B cell (primary cell): ENCODE measurements at regions not wholly inside any gene's neighbourhood (a gene's known extent, or its start where the extent isn't known, plus 50 kb on each side); places are given as distances from the start of the nearest gene placed in this dataset.

Experiments used
- ATAC-seq: fragments of 200-7000 bp; cut with Tn5 transposase; one replicate; pipeline ENCODE4 v1.10.0; 2021; ENCODE audit warnings: low read depth, mild to moderate bottlenecking, moderate number of reproducible peaks, moderate library complexity
- CTCF ChIA-PET: fragments of 350-600 bp; sonication (Branson Sonifier 250); formaldehyde crosslinking; loops from one replicate; lab custom pipeline; 2021; ENCODE audit warnings: antibody characterized with exemption, inconsistent platforms; lab: Charles Lee
- POLR2A ChIA-PET: fragments of 350-600 bp; sonication (Branson Sonifier 250); formaldehyde crosslinking; loops from one replicate; lab custom pipeline; 2021; ENCODE audit warnings: antibody characterized with exemption; lab: Charles Lee
- DNase-seq: peaks from one replicate; pipeline ENCODE4 v3.0.0; 2013
- H2AFZ ChIP-seq: 2 replicates; pipeline ENCODE4 v1.6.1; 2012; ENCODE audit warnings: mild to moderate bottlenecking, low read depth, low read length; ENCODE audit not compliant: insufficient read depth, poor library complexity, severe bottlenecking
- H3K27ac ChIP-seq, 2 donors: 1 replicate in 1 of 2; 2 replicates in 1 of 2; pipeline ENCODE4 v1.5.1; 2012 to 2013; ENCODE audit warnings: low read length in 2 of 2, mild to moderate bottlenecking in 2 of 2, moderate library complexity in 1 of 2
- H3K27me3 ChIP-seq, 4 experiments: fragments of 200-600 bp in 1 of 4; sonication (generic) in 1 of 4; replicated peaks in 1 of 4; 1 replicate in 2 of 4; 2 replicates in 2 of 4; pipeline versions ENCODE4 v1.6.1 to v1.7.0; 2013 to 2016; ENCODE audit warnings: low read length in 3 of 4, mild to moderate bottlenecking in 2 of 4, mixed read lengths in 1 of 4, moderate library complexity in 1 of 4; ENCODE audit not compliant: insufficient read depth in 4 of 4, control insufficient read depth in 3 of 4; ENCODE audit errors: control extremely low read depth in 1 of 4
- H3K36me3 ChIP-seq, 2 experiments: replicated peaks in 1 of 2; 1 replicate in 1 of 2; 2 replicates in 1 of 2; pipeline versions ENCODE4 v1.6.1 to v1.7.1; 2013; ENCODE audit warnings: low read length in 1 of 2; ENCODE audit not compliant: insufficient read depth in 2 of 2, control insufficient read depth in 1 of 2; ENCODE audit errors: control extremely low read depth in 1 of 2, extremely low read depth in 1 of 2
- H3K4me1 ChIP-seq, 2 donors: fragments of 200-600 bp in 1 of 2; sonication (generic) in 1 of 2; 1 replicate in 1 of 2; 2 replicates in 1 of 2; pipeline versions ENCODE4 v1.5.1 to v1.6.1; 2013 to 2017; ENCODE audit warnings: low read length in 2 of 2; ENCODE audit not compliant: control insufficient read depth in 2 of 2, insufficient read depth in 2 of 2
- H3K4me2 ChIP-seq: replicated peaks from 2 replicates; pipeline ENCODE3; 2012; ENCODE audit warnings: mild to moderate bottlenecking, low read depth, low read length; ENCODE audit not compliant: poor library complexity, severe bottlenecking
- H3K4me3 ChIP-seq, 5 experiments: fragments of 200-600 bp in 1 of 5; sonication (generic) in 1 of 5; 1 replicate in 3 of 5; 2 replicates in 2 of 5; pipeline versions ENCODE4 v1.5.1 to v1.7.0; 2011 to 2016; ENCODE audit warnings: low read length in 4 of 5, mild to moderate bottlenecking in 4 of 5, low read depth in 2 of 5, control low read depth in 1 of 5, moderate library complexity in 1 of 5; ENCODE audit not compliant: insufficient read depth in 1 of 5; ENCODE audit errors: control extremely low read depth in 1 of 5, extremely low read depth in 1 of 5
- H3K79me2 ChIP-seq: fragments of 200-600 bp; sonication (generic); one replicate; pipeline ENCODE4 v1.6.0; 2016; ENCODE audit warnings: low read length; ENCODE audit not compliant: control insufficient read depth, insufficient read depth
- H3K9ac ChIP-seq: fragments of 200-600 bp; sonication (generic); 2 replicates; pipeline ENCODE4 v1.6.1; 2017; ENCODE audit warnings: mild to moderate bottlenecking, low read length, moderate library complexity
- H3K9me3 ChIP-seq, 3 donors: one replicate each; pipeline versions ENCODE4 v1.6.1 to v1.7.1; 2013; ENCODE audit warnings: low read length in 2 of 3; ENCODE audit not compliant: control insufficient read depth in 2 of 3, insufficient read depth in 1 of 3; ENCODE audit errors: control extremely low read depth in 1 of 3
- H4K20me1 ChIP-seq: 2 replicates; pipeline ENCODE4 v1.6.0; 2012; ENCODE audit warnings: mild to moderate bottlenecking, low read length; ENCODE audit not compliant: insufficient read depth, control insufficient read depth, poor library complexity, severe bottlenecking
- H3K27ac Mint-ChIP-seq: one replicate; pipeline ENCODE4 v1.8.0; 2021; ENCODE audit warnings: mixed read lengths
- H3K27me3 Mint-ChIP-seq: one replicate; pipeline ENCODE4 v1.8.0; 2021; ENCODE audit warnings: mixed read lengths
- H3K4me1 Mint-ChIP-seq: one replicate; pipeline ENCODE4 v1.8.0; 2021; ENCODE audit warnings: mixed read lengths
- H3K4me3 Mint-ChIP-seq: one replicate; pipeline ENCODE4 v1.8.0; 2021; ENCODE audit warnings: mixed read lengths
- H3K9me3 Mint-ChIP-seq: one replicate; pipeline ENCODE4 v1.8.0; 2022; ENCODE audit warnings: mixed read lengths; ENCODE audit not compliant: insufficient read depth
- EZH2 ChIP-seq: IDR thresholded peaks from 2 replicates; pipeline ENCODE4 v1.6.1; 2012; ENCODE audit warnings: borderline replicate concordance, low read depth, mild to moderate bottlenecking, moderate library complexity, low read length; ENCODE audit not compliant: insufficient read depth, poor library complexity, severe bottlenecking
- WGBS: methylation state at CpG from one replicate; pipeline ENCODE4 v1.1.5; 2013; ENCODE audit warnings: missing lambda C conversion rate; ENCODE audit not compliant: insufficient coverage; 5-methylcytosine and 5-hydroxymethylcytosine counted together
- intact Hi-C: fragments of 100-400 bp; cut with micrococcal nuclease; formaldehyde crosslinking; loops from one replicate; pipeline ENCODE4 v1.10.0; 2022
- TF ChIP-seq, protein P1 (sequence below): fragments of 200-600 bp; IDR thresholded peaks from one replicate; pipeline ENCODE4 v1.8.0; 2022; ENCODE audit warnings: antibody characterized with exemption, mild to moderate bottlenecking

- H3K27ac Mint-ChIP-seq = no peak overlapping the region
- no peaks in the 10 kb centered on the region for H3K4me1 Mint-ChIP-seq
- no peaks in the 10 kb centered on the region for H3K9me3 ChIP-seq
- no peak for ATAC-seq
- no peaks in the 10 kb centered on the region for H3K27me3 ChIP-seq
- no peaks in the 10 kb centered on the region for H3K36me3 ChIP-seq
- H3K79me2 ChIP-seq = no peaks in the 10 kb centered on the region
- H4K20me1 ChIP-seq = no peaks in the 10 kb centered on the region
- TF ChIP-seq, protein P1, sequence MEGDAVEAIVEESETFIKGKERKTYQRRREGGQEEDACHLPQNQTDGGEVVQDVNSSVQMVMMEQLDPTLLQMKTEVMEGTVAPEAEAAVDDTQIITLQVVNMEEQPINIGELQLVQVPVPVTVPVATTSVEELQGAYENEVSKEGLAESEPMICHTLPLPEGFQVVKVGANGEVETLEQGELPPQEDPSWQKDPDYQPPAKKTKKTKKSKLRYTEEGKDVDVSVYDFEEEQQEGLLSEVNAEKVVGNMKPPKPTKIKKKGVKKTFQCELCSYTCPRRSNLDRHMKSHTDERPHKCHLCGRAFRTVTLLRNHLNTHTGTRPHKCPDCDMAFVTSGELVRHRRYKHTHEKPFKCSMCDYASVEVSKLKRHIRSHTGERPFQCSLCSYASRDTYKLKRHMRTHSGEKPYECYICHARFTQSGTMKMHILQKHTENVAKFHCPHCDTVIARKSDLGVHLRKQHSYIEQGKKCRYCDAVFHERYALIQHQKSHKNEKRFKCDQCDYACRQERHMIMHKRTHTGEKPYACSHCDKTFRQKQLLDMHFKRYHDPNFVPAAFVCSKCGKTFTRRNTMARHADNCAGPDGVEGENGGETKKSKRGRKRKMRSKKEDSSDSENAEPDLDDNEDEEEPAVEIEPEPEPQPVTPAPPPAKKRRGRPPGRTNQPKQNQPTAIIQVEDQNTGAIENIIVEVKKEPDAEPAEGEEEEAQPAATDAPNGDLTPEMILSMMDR = no peak
- no peak for TF ChIP-seq EZH2
- ChIA-PET CTCF (no interaction called here), POLR2A (no interaction called here)
- H3K4me1 ChIP-seq = no peaks in the 10 kb centered on the region
- H3K9me3 Mint-ChIP-seq = no peaks in the 10 kb centered on the region
- no peak overlapping the region for H3K4me3 Mint-ChIP-seq
- no peaks in the 10 kb centered on the region for H3K27me3 Mint-ChIP-seq
- H2AFZ ChIP-seq = no peak overlapping the region
- intact Hi-C loops = no loop called here
- no peak overlapping the region for H3K27ac ChIP-seq
- H3K9ac ChIP-seq = no peak overlapping the region
- no peak overlapping the region for H3K4me3 ChIP-seq
- WGBS = no CpG with 5 or more reads among the region's 2 CpGs
- DNase-seq = no peak
- H3K4me2 ChIP-seq = no peak overlapping the region
Measured at GRCh38 chr1:60277269-60277668, 203.7 kb upstream of the C1orf87 start.

DNA sequence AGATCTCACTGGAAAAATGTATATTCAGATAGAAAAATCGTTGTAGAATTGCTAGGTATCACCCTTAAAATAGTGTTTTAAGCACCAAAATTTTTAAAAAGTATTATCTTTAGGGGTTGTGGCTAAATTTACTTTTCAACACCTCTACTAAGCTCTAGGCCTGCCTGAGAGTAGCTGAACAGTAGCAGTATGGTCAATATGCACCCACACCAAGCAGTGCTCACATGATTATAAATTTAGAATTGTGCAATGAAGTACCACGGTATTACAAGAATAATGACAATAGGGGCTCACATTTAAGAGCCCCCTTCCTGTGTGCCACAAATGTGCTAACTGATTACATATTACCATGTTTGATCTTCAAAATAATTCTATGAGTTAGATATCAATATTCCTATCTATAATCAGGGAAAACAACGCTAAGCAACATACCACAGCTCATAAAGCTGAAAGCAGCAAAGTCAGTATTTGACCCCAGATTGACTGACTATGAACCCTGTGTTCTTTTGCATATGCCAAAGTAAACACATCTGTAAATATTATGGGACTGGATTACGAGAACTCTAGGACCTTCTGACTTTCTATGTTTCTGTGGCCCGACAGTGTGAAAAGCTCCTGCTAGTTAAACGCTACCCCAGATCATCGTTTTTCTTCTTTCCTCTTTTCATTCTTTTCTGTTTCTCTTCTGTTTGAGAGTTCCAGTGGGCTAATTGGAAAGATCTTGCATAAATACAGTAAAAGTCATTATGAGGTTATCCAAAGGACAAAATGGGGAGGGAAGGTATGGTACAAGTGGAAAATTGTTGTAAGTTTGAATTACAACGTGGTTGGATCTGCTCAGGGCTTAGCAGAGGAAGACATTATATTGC, 201.1 kb upstream of the C1orf87 start:
- no peak overlapping the region for H3K27ac ChIP-seq
- no peak overlapping the region for H3K4me2 ChIP-seq
- H3K27me3 ChIP-seq = no peaks in the 10 kb centered on the region
- intact Hi-C loops = no loop called here
- no CpG with 5 or more reads among the region's 8 CpGs for WGBS
- no peaks in the 10 kb centered on the region for H3K9me3 Mint-ChIP-seq
- H3K36me3 ChIP-seq = no peaks in the 10 kb centered on the region
- no peaks in the 10 kb centered on the region for H3K4me1 Mint-ChIP-seq
- no peak overlapping the region for H3K27ac Mint-ChIP-seq
- TF ChIP-seq EZH2 = no peak
- TF ChIP-seq, protein P1 = no peak
- H3K4me1 ChIP-seq = no peaks in the 10 kb centered on the region
- no peaks in the 10 kb centered on the region for H3K27me3 Mint-ChIP-seq
- no peak for DNase-seq
- H3K79me2 ChIP-seq = no peaks in the 10 kb centered on the region
- H3K9ac ChIP-seq = no peak overlapping the region
- POLR2A ChIA-PET = no interaction called here
- no peak overlapping the region for H3K4me3 ChIP-seq
- H2AFZ ChIP-seq = no peak overlapping the region
- no peak for ATAC-seq
- H3K9me3 ChIP-seq = no peaks in the 10 kb centered on the region
- H4K20me1 ChIP-seq = no peaks in the 10 kb centered on the region
- no peak overlapping the region for H3K4me3 Mint-ChIP-seq
- CTCF ChIA-PET = no interaction called here
